NCI-H2227 (cell line): ENCODE measurements at regions not wholly inside any gene's neighbourhood (a gene's known extent, or its start where the extent isn't known, plus 50 kb on each side); places are given as distances from the start of the nearest gene placed in this dataset.
"Not testable (repeated sequence)": the region's sequence is repeated elsewhere in the genome, so short reads cannot be mapped to it uniquely, and the experiment has no call there.

Source experiments
- DNase-seq: peaks from one replicate; lab custom pipeline; 2025; ENCODE audit not compliant: unreplicated experiment; lab: John Stamatoyannopoulos, UW

GRCh38 chr7:109579901-109580300 lies 1010.2 kb downstream of the DNAJB9 start:
- no peak for DNase-seq

GRCh38 chr7:109582211-109582610 lies 1012.5 kb downstream of the DNAJB9 start:
- no peak for DNase-seq

- not testable (repeated sequence) for DNase-seq
These were observed 1027.3 kb downstream of the DNAJB9 start for GRCh38 chr7:109596948-109597347.

- no peak for DNase-seq
These were observed 1042.0 kb downstream of the DNAJB9 start for GRCh38 chr7:109611656-109612055.

GRCh38 chr7:109616551-109617069 lies 1046.9 kb downstream of the DNAJB9 start:
- DNase-seq = no peak

GRCh38 chr7:109622320-109622719 lies 1052.6 kb downstream of the DNAJB9 start:
- DNase-seq = no peak

GRCh38 chr7:109632890-109633289 lies 1063.2 kb downstream of the DNAJB9 start:
- DNase-seq = not testable (repeated sequence)

- DNase-seq = no peak
These were observed 1065.7 kb downstream of the DNAJB9 start for GRCh38 chr7:109635374-109635773.

GRCh38 chr7:109637428-109637990 lies 1067.8 kb downstream of the DNAJB9 start:
- DNase-seq = no peak

GRCh38 chr7:109638321-109638720 lies 1068.6 kb downstream of the DNAJB9 start:
- no peak for DNase-seq

- no peak for DNase-seq
These were observed 1069.9 kb downstream of the DNAJB9 start for GRCh38 chr7:109639561-109639960.

- DNase-seq = no peak
These were observed 1071.8 kb downstream of the DNAJB9 start for GRCh38 chr7:109641445-109641844.

GRCh38 chr7:109646124-109646523 lies 1076.5 kb downstream of the DNAJB9 start:
- DNase-seq = no peak

GRCh38 chr7:109646594-109646993 lies 1076.9 kb downstream of the DNAJB9 start:
- not testable (repeated sequence) for DNase-seq

- DNase-seq = not testable (repeated sequence)
These were observed 1077.6 kb downstream of the DNAJB9 start for GRCh38 chr7:109647263-109647662.

- DNase-seq = no peak
These were observed 1089.6 kb downstream of the DNAJB9 start for GRCh38 chr7:109659261-109659660.

GRCh38 chr7:109660401-109660800 lies 1090.7 kb downstream of the DNAJB9 start:
- no peak for DNase-seq

- DNase-seq = no peak
These were observed 1094.1 kb downstream of the DNAJB9 start for GRCh38 chr7:109663806-109664205.

GRCh38 chr7:109687269-109687668 lies 1117.6 kb downstream of the DNAJB9 start:
- not testable (repeated sequence) for DNase-seq

GRCh38 chr7:109692613-109693012 lies 1122.9 kb downstream of the DNAJB9 start:
- DNase-seq = not testable (repeated sequence)

- DNase-seq = no peak
These were observed 1124.7 kb downstream of the DNAJB9 start for GRCh38 chr7:109694149-109695071.

GRCh38 chr7:109695419-109695818 lies 1125.7 kb downstream of the DNAJB9 start:
- no peak for DNase-seq
